ENCODE measurements at regions not wholly inside any gene's neighbourhood (a gene's known extent, or its start where the extent isn't known, plus 50 kb on each side); places are given as distances from the start of the nearest gene placed in this dataset.

- intact Hi-C loops (cut with DNase I) = no loop called here
- no peaks in the 10 kb centered on the region for H3K9me3 ChIP-seq
- no peaks in the 10 kb centered on the region for H3K36me3 ChIP-seq
- H3K27me3 ChIP-seq (ENCODE audit: low read depth) = no peaks in the 10 kb centered on the region
- TF ChIP-seq CTCF (IDR thresholded peaks at IDR 0.05) = no peak
- H3K27ac ChIP-seq = no peak overlapping the region
- no peaks in the 10 kb centered on the region for H3K4me1 ChIP-seq
- no peak overlapping the region for H3K4me3 ChIP-seq
- DNase-seq = no peak
- no peak for ATAC-seq
Measured at GRCh38 chr14:84251411-84252115, 1278.4 kb upstream of the FLRT2 start.

- intact Hi-C loops (cut with DNase I) = no loop called here
- H3K36me3 ChIP-seq = no peaks in the 10 kb centered on the region
- ATAC-seq = no peak
- no peaks in the 10 kb centered on the region for H3K9me3 ChIP-seq
- H3K4me3 ChIP-seq = no peak overlapping the region
- H3K27ac ChIP-seq = no peak overlapping the region
- no peaks in the 10 kb centered on the region for H3K4me1 ChIP-seq
- DNase-seq = no peak
- no peaks in the 10 kb centered on the region for H3K27me3 ChIP-seq (ENCODE audit: low read depth)
- TF ChIP-seq CTCF (IDR thresholded peaks at IDR 0.05) = no peak
Measured at GRCh38 chr14:84252706-84253105, 1277.2 kb upstream of the FLRT2 start.

GRCh38 chr14:84253326-84253725, 1276.6 kb upstream of the FLRT2 start:
- Histone ChIP-seq H3K9me3 (no peaks in the 10 kb centered on the region), H3K36me3 (no peaks in the 10 kb centered on the region), H3K27ac (no peak overlapping the region), H3K27me3 (ENCODE audit: low read depth) (no peaks in the 10 kb centered on the region), H3K4me3 (no peak overlapping the region), H3K4me1 (no peaks in the 10 kb centered on the region)
- TF ChIP-seq CTCF (IDR thresholded peaks at IDR 0.05) = no peak
- ATAC-seq = no peak
- intact Hi-C loops (cut with DNase I) = no loop called here
- DNase-seq = no peak

- no peaks in the 10 kb centered on the region for H3K36me3 ChIP-seq
Measured at GRCh38 chr14:84254290-84254689, 1275.7 kb upstream of the FLRT2 start.

GRCh38 chr14:84262932-84263331, 1267.0 kb upstream of the FLRT2 start:
- intact Hi-C loops (cut with DNase I) = no loop called here
- no peak for ATAC-seq

More at GRCh38 chr14:84254290-84254689, 1275.7 kb upstream of the FLRT2 start:
- Histone ChIP-seq H3K4me1 (no peaks in the 10 kb centered on the region), H3K27ac (no peak overlapping the region), H3K27me3 (ENCODE audit: low read depth) (no peaks in the 10 kb centered on the region), H3K9me3 (no peaks in the 10 kb centered on the region), H3K4me3 (no peak overlapping the region)
- TF ChIP-seq CTCF (IDR thresholded peaks at IDR 0.05) = no peak
- DNase-seq (no peak), ATAC-seq (peak in 1 of 2 donors; percentile 26)
- intact Hi-C loops (cut with DNase I) = no loop called here

More at GRCh38 chr14:84262932-84263331, 1267.0 kb upstream of the FLRT2 start:
- no peak for TF ChIP-seq CTCF (IDR thresholded peaks at IDR 0.05)
- no peak overlapping the region for H3K4me3 ChIP-seq
- H3K27me3 ChIP-seq (ENCODE audit: low read depth) = no peaks in the 10 kb centered on the region
- H3K36me3 ChIP-seq = no peaks in the 10 kb centered on the region
- no peak for DNase-seq
- no peaks in the 10 kb centered on the region for H3K4me1 ChIP-seq
- H3K9me3 ChIP-seq = no peaks in the 10 kb centered on the region
- no peak overlapping the region for H3K27ac ChIP-seq
